LoVo (cell line): ENCODE measurements at regions not wholly inside any gene's neighbourhood (a gene's known extent, or its start where the extent isn't known, plus 50 kb on each side); places are given as distances from the start of the nearest gene placed in this dataset.

Source experiments
- DNase-seq: peaks from one replicate; pipeline ENCODE4 v3.0.0-alpha.2; 2016; ENCODE audit warnings: low spot score

GRCh38 chr7:54629771-54630170 lies 87.6 kb downstream of the VSTM2A start:
- no peak for DNase-seq

- DNase-seq: no peak
Observed at GRCh38 chr7:54622696-54623309, 80.6 kb downstream of the VSTM2A start.
